ENCODE measurements at regions not wholly inside any gene's neighbourhood (a gene's known extent, or its start where the extent isn't known, plus 50 kb on each side); places are given as distances from the start of the nearest gene placed in this dataset.

DNA sequence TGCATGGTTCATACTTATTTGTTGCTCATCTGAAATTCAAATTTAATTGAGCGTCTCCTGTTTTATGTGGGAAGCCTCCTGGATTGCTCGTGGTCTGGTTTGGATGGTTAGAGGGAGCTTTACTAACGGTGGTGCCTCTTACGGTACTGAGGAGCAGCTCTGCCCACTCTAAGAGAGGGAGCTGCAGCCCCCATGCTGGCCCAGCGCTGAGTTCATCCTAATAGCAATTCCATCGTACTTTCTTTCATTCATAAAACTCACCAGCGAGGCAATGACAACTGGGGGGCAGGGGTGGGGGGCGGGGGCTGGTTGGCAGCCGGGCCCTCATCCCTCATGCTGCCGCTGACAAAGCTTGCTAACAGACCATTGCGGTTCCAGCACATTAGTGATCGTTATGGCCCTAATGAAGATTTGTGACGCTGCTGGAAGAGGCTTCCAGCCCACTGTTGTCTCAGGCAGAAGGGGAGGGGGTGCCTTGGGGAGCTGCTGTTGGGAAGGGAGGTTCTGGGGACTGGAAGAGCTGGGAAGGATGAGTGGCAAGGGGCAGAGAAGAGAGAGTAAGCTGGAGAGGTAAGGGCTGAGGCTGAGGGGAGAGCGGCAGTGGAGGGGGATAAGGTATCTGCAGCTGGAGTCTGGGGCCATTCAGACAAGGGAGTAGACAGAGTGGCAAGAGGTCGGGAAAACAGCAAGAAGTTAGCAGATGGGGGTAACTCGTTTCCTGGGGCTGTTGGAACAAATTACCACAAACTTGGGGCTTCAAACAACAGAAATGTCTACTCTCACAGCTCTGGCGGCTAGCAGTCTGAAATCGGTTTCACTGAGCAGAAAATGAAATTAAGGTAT, 238.1 kb downstream of the LPIN1 start:
- Histone ChIP-seq H3K27ac (ENCODE audit: low read length) (no peak overlapping the region), H3K4me3 (ENCODE audit: low read length) (no peak overlapping the region), H3K27me3 (ENCODE audit: insufficient read depth, low read length) (no peaks in the 10 kb centered on the region), H3K36me3 (ENCODE audit: insufficient read depth, low read depth, low read length) (no peaks in the 10 kb centered on the region), H3K4me1 (ENCODE audit: insufficient read depth, low read length) (0 out of 2 replicates have a peak, but pooled peaks cover 3% of the 10 kb centered on the region), H3K9me3 (ENCODE audit: insufficient read depth, low read depth, low read length) (no peaks in the 10 kb centered on the region), H3K9ac (ENCODE audit: low read depth, low read length) (no peak overlapping the region)

DNA sequence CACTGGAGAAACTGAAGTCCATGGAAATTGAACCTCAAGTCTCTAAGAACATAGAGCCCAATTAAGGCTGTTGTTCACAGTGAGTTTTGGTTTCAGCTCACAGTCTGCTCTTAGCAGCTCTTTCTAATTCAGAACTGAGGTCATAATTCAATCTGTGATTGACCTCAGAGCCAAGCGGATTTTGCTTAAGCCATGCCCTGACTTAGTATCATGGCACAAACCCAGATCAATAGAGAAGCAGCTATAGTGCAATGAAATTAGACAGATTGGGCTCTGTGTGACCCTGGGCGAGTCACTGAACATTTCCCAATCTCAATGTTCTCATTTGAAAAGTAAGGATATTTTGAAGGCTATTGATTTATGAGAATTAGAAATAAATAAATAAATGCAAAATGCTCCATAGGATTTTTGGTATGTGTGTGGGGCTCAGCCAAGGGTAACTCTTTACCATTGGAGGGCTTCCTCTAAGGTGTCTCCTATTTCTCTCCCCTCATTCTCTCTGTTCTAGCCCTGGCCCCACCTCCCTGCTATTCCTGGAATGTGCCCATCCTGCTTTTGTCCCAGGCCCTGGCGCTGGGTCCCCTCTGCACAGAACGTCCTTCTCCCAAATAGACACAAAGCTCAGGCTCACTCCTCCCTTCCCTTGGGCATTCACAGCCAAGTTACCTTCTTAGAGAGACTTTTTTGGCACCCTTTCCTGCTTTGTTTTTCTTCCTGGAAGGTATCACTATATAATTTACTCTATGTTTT, 239.6 kb downstream of the LPIN1 start:
- Histone ChIP-seq H3K27ac (ENCODE audit: low read length) (no peak overlapping the region), H3K4me3 (ENCODE audit: low read length) (no peak overlapping the region), H3K27me3 (ENCODE audit: insufficient read depth, low read length) (no peaks in the 10 kb centered on the region), H3K9ac (ENCODE audit: low read depth, low read length) (no peak overlapping the region), H3K36me3 (ENCODE audit: insufficient read depth, low read depth, low read length) (no peaks in the 10 kb centered on the region), H3K4me1 (ENCODE audit: insufficient read depth, low read length) (0 out of 2 replicates have a peak, but pooled peaks cover 3% of the 10 kb centered on the region), H3K9me3 (ENCODE audit: insufficient read depth, low read depth, low read length) (no peaks in the 10 kb centered on the region)

- Histone ChIP-seq H3K9ac (ENCODE audit: low read depth, low read length) (no peak overlapping the region), H3K4me3 (ENCODE audit: low read length) (no peak overlapping the region), H3K27ac (ENCODE audit: low read length) (no peak overlapping the region), H3K9me3 (ENCODE audit: insufficient read depth, low read depth, low read length) (no peaks in the 10 kb centered on the region), H3K36me3 (ENCODE audit: insufficient read depth, low read depth, low read length) (no peaks in the 10 kb centered on the region), H3K27me3 (ENCODE audit: insufficient read depth, low read length) (no peaks in the 10 kb centered on the region), H3K4me1 (ENCODE audit: insufficient read depth, low read length) (0 out of 2 replicates have a peak, but pooled peaks cover 3% of the 10 kb centered on the region)
Measured at GRCh38 chr2:11987151-11987550, 240.7 kb downstream of the LPIN1 start.

GRCh38 chr2:11988691-11989353, 242.4 kb downstream of the LPIN1 start:
- Histone ChIP-seq H3K36me3 (ENCODE audit: insufficient read depth, low read depth, low read length) (no peaks in the 10 kb centered on the region), H3K9me3 (ENCODE audit: insufficient read depth, low read depth, low read length) (no peaks in the 10 kb centered on the region), H3K27ac (ENCODE audit: low read length) (no peak overlapping the region), H3K4me3 (ENCODE audit: low read length) (no peak overlapping the region), H3K9ac (ENCODE audit: low read depth, low read length) (no peak overlapping the region), H3K27me3 (ENCODE audit: insufficient read depth, low read length) (no peaks in the 10 kb centered on the region), H3K4me1 (ENCODE audit: insufficient read depth, low read length) (0 out of 2 replicates have a peak, but pooled peaks cover 3% of the 10 kb centered on the region)

DNA sequence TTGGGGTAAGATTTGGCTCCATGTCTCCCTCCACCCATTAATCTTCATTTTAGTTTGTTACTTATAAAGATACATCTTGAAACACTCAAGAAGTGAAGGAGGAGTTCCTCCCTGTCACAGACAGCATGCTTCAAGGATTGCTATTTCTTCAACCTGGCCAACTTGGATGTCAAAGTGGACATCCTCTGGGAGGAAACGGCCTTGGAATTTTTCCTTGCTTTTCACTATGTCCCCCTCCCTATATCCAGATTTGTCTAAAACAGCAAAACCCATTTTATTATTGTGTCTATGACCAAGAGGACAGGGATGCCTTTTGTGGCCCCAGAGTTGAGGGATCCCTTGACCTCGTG, 242.9 kb downstream of the LPIN1 start:
- H3K4me3 ChIP-seq (ENCODE audit: low read length) = no peak overlapping the region
- no peaks in the 10 kb centered on the region for H3K27me3 ChIP-seq (ENCODE audit: insufficient read depth, low read length)
- H3K36me3 ChIP-seq (ENCODE audit: insufficient read depth, low read depth, low read length) = no peaks in the 10 kb centered on the region
- no peaks in the 10 kb centered on the region for H3K9me3 ChIP-seq (ENCODE audit: insufficient read depth, low read depth, low read length)
- no peak overlapping the region for H3K9ac ChIP-seq (ENCODE audit: low read depth, low read length)
- H3K27ac ChIP-seq (ENCODE audit: low read length) = no peak overlapping the region
- 0 out of 2 replicates have a peak, but pooled peaks cover 3% of the 10 kb centered on the region for H3K4me1 ChIP-seq (ENCODE audit: insufficient read depth, low read length)

DNA sequence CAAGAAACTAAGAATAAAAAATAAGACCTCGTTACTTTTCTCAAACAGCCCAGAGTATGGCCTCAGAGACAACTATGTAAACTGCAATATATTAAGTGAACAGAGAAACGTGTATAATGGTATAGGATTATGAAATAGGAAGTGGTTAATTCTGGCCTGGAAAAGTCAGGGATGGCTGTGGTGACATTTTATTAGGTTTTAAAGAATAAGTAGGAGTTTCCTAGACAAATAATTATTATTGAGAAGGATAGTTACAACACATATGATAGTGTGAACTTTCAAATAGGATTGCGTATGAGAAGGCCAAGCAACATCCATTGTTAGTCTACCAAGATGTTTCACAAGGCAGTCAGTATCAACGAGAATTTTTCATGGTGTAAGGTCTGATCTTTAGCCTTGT, 244.1 kb downstream of the LPIN1 start:
- H3K36me3 ChIP-seq (ENCODE audit: insufficient read depth, low read depth, low read length) = no peaks in the 10 kb centered on the region

DNA sequence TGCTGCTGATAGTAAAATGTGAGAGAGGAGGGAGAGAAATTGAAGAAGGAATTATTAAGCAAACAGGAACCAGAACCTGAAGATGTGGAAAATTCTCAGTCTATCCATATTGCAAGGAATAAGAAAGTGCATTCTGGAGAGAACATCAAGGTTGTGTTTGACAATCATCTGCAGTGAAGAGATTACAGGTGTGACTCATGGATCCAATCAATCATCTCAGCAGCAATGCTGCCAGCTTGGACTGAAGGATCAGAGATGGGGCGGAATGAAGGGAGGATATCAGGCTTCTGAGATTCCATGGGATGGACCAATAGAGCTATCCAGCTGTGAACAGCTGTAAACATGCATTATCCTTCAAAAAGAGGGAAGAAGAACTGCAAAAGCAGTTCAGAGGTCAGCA, 247.3 kb downstream of the LPIN1 start:
- Histone ChIP-seq H3K9ac (ENCODE audit: low read depth, low read length) (no peak overlapping the region), H3K9me3 (ENCODE audit: insufficient read depth, low read depth, low read length) (no peaks in the 10 kb centered on the region), H3K27me3 (ENCODE audit: insufficient read depth, low read length) (no peaks in the 10 kb centered on the region), H3K4me3 (ENCODE audit: low read length) (no peak overlapping the region), H3K4me1 (ENCODE audit: insufficient read depth, low read length) (0 out of 2 replicates have a peak, but pooled peaks cover 1% of the 10 kb centered on the region), H3K36me3 (ENCODE audit: insufficient read depth, low read depth, low read length) (no peaks in the 10 kb centered on the region), H3K27ac (ENCODE audit: low read length) (no peak overlapping the region)

More for the DNA sequence above, 244.1 kb downstream of the LPIN1 start:
- Histone ChIP-seq H3K27ac (ENCODE audit: low read length) (no peak overlapping the region), H3K4me3 (ENCODE audit: low read length) (no peak overlapping the region), H3K4me1 (ENCODE audit: insufficient read depth, low read length) (0 out of 2 replicates have a peak, but pooled peaks cover 3% of the 10 kb centered on the region), H3K27me3 (ENCODE audit: insufficient read depth, low read length) (no peaks in the 10 kb centered on the region), H3K9me3 (ENCODE audit: insufficient read depth, low read depth, low read length) (no peaks in the 10 kb centered on the region), H3K9ac (ENCODE audit: low read depth, low read length) (no peak overlapping the region)

DNA sequence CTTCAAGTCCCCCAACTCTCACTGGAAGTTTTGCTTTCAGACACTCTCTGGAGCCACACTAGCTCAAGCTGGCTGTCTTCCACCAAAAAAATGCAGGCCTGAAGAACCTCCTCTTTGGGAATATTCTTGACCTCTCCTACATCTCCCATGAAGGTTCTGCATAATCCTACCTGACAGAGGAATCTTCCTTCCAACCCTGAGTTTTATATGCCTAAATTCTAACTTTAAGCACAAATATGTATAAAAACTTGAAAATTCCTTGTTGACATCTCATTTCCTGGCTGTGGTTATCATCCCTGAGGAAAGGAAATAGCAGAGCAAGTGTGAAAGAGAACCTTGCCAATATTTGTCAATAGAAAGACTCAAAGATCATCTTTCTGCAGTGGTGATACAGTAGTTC, 249.0 kb downstream of the LPIN1 start:
- Histone ChIP-seq H3K9ac (ENCODE audit: low read depth, low read length) (no peak overlapping the region), H3K4me1 (ENCODE audit: insufficient read depth, low read length) (no peaks in the 10 kb centered on the region), H3K36me3 (ENCODE audit: insufficient read depth, low read depth, low read length) (no peaks in the 10 kb centered on the region), H3K4me3 (ENCODE audit: low read length) (no peak overlapping the region), H3K9me3 (ENCODE audit: insufficient read depth, low read depth, low read length) (no peaks in the 10 kb centered on the region), H3K27me3 (ENCODE audit: insufficient read depth, low read length) (no peaks in the 10 kb centered on the region), H3K27ac (ENCODE audit: low read length) (no peak overlapping the region)

- Histone ChIP-seq H3K4me3 (ENCODE audit: low read length) (no peak overlapping the region), H3K9me3 (ENCODE audit: insufficient read depth, low read depth, low read length) (no peaks in the 10 kb centered on the region), H3K27me3 (ENCODE audit: insufficient read depth, low read length) (no peaks in the 10 kb centered on the region), H3K4me1 (ENCODE audit: insufficient read depth, low read length) (no peaks in the 10 kb centered on the region), H3K36me3 (ENCODE audit: insufficient read depth, low read depth, low read length) (no peaks in the 10 kb centered on the region), H3K27ac (ENCODE audit: low read length) (no peak overlapping the region), H3K9ac (ENCODE audit: low read depth, low read length) (no peak overlapping the region)
Measured at GRCh38 chr2:11996618-11997017, 250.2 kb downstream of the LPIN1 start.

DNA sequence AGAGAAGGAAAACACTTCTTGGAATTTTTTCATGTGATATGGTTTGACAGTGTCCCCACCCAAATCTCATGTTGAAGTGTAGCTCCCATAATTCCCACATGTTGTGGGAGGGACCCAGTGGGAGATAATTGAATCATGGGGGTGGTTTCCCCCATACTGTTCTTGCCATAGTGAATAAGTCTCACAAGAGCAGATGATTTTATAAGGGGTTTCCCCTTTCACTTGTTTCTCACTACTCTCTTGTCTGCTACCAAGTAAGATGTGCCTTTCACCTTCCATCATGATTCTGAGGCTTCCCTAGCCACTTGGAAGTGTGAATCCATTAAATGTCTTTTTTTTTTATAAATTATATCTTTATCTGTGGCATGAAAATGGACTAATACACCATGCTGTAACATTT, 250.7 kb downstream of the LPIN1 start:
- Histone ChIP-seq H3K9me3 (ENCODE audit: insufficient read depth, low read depth, low read length) (no peaks in the 10 kb centered on the region), H3K4me3 (ENCODE audit: low read length) (no peak overlapping the region), H3K27ac (ENCODE audit: low read length) (no peak overlapping the region)

GRCh38 chr2:11998218-11998617, 251.8 kb downstream of the LPIN1 start:
- Histone ChIP-seq H3K27me3 (ENCODE audit: insufficient read depth, low read length) (no peaks in the 10 kb centered on the region), H3K36me3 (ENCODE audit: insufficient read depth, low read depth, low read length) (no peaks in the 10 kb centered on the region), H3K27ac (ENCODE audit: low read length) (no peak overlapping the region), H3K4me3 (ENCODE audit: low read length) (no peak overlapping the region), H3K4me1 (ENCODE audit: insufficient read depth, low read length) (no peaks in the 10 kb centered on the region), H3K9ac (ENCODE audit: low read depth, low read length) (no peak overlapping the region), H3K9me3 (ENCODE audit: insufficient read depth, low read depth, low read length) (no peaks in the 10 kb centered on the region)

More for the DNA sequence above, 250.7 kb downstream of the LPIN1 start:
- H3K27me3 ChIP-seq (ENCODE audit: insufficient read depth, low read length) = no peaks in the 10 kb centered on the region
- no peaks in the 10 kb centered on the region for H3K36me3 ChIP-seq (ENCODE audit: insufficient read depth, low read depth, low read length)
- no peaks in the 10 kb centered on the region for H3K4me1 ChIP-seq (ENCODE audit: insufficient read depth, low read length)
- no peak overlapping the region for H3K9ac ChIP-seq (ENCODE audit: low read depth, low read length)
